ENCODE measurements at regions not wholly inside any gene's neighbourhood (a gene's known extent, or its start where the extent isn't known, plus 50 kb on each side); places are given as distances from the start of the nearest gene placed in this dataset.
"Not testable (repeated sequence)": the region's sequence is repeated elsewhere in the genome, so short reads cannot be mapped to it uniquely, and the experiment has no call there.

- not testable (repeated sequence) for TF ChIP-seq EZH2phosphoT487 (IDR thresholded peaks at IDR 0.05; ENCODE audit: low read depth, severe bottlenecking, unreplicated experiment); CTCF (IDR thresholded peaks at IDR 0.05; ENCODE audit: poor library complexity)
Observed at GRCh38 chr1:117716030-117716429, 110.2 kb downstream of the TENT5C start.

Measured in hepatocyte (in vitro differentiated cells).